IMR-90 (cell line): ENCODE measurements at regions not wholly inside any gene's neighbourhood (a gene's known extent, or its start where the extent isn't known, plus 50 kb on each side); places are given as distances from the start of the nearest gene placed in this dataset.

ENCODE experiments used
- BHLHE40 ChIP-seq: fragments of 150-350 bp; IDR thresholded peaks from 2 replicates; pipeline ENCODE4 v1.6.1; 2016; ENCODE audit warnings: mild to moderate bottlenecking, low read depth, low read length
- CEBPB ChIP-seq: IDR thresholded peaks from 2 replicates; pipeline ENCODE4 v1.6.1; 2012; ENCODE audit warnings: low read depth, low read length, improper control_type of control experiment
- FOS ChIP-seq: fragments of 150-350 bp; IDR thresholded peaks from 2 replicates; pipeline ENCODE4 v1.6.1; 2016; ENCODE audit warnings: low read depth, low read length
- MAZ ChIP-seq: IDR thresholded peaks from 2 replicates; pipeline ENCODE4 v1.6.1; 2012; ENCODE audit warnings: low read depth, mild to moderate bottlenecking, low read length, improper control_type of control experiment, moderate library complexity, borderline replicate concordance
- MXI1 ChIP-seq: IDR thresholded peaks from 2 replicates; pipeline ENCODE4 v1.6.1; 2012; ENCODE audit warnings: low read depth, mild to moderate bottlenecking, low read length, moderate library complexity, borderline replicate concordance
- POLR2A ChIP-seq: IDR thresholded peaks from 2 replicates; pipeline ENCODE4 v1.6.1; 2012; ENCODE audit warnings: mild to moderate bottlenecking, low read depth, low read length
- RAD21 ChIP-seq: IDR thresholded peaks from 2 replicates; pipeline ENCODE4 v1.6.1; 2012; ENCODE audit warnings: low read length, improper control_type of control experiment
- RCOR1 ChIP-seq: IDR thresholded peaks from 2 replicates; pipeline ENCODE4 v1.6.1; 2012; ENCODE audit warnings: mild to moderate bottlenecking, low read length, improper control_type of control experiment; ENCODE audit not compliant: insufficient replicate concordance
- RFX5 ChIP-seq: IDR thresholded peaks from 2 replicates; pipeline ENCODE4 v1.8.0; 2012; ENCODE audit warnings: low read depth, mild to moderate bottlenecking, low read length, moderate library complexity
- SMC3 ChIP-seq: fragments of 150-350 bp; IDR thresholded peaks from 2 replicates; pipeline ENCODE4 v1.6.1; 2016; ENCODE audit warnings: low read depth, mild to moderate bottlenecking, antibody characterized with exemption, low read length, moderate library complexity
- TF ChIP-seq, protein P1 (sequence below): conservative IDR thresholded peaks from 2 replicates; pipeline ENCODE4 v1.5.1; 2012; ENCODE audit warnings: mild to moderate bottlenecking, low read depth, low read length, improper control_type of control experiment
- TF ChIP-seq, protein P2 (sequence below): fragments of 150-350 bp; IDR thresholded peaks from 2 replicates; pipeline ENCODE4 v1.6.1; 2016; ENCODE audit warnings: low read depth, mild to moderate bottlenecking, low read length, moderate library complexity, borderline replicate concordance
- TF ChIP-seq, protein P3 (sequence below): fragments of 150-350 bp; IDR thresholded peaks from 2 replicates; pipeline ENCODE4 v1.6.1; 2017; ENCODE audit warnings: mild to moderate bottlenecking, antibody characterized with exemption, low read length, low read depth

DNA sequence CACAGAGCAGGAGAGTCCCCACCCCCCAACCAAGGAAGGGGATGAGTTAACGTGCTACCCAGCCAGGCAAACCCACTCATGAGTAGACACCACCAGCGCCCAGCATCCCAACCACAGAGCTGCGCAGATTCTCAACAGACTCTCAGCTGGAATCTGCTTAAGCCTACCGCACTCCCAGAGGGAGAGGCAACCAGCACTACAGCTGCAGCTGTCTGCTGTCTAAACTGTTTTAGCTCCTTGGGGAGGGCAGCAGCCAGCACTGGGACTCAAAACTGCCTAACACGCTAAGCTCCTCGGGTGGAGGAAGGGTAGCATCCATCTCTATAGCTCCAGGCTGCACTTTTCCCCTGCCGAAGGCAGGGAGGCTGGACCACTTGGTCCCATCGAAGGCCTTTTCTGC lies 539.8 kb downstream of the EPHA7 start:
- TF ChIP-seq POLR2A (no peak), RAD21 (no peak), MAZ (no peak), RFX5 (no peak), SMC3 (no peak), FOS (no peak), MXI1 (no peak), CEBPB (no peak), BHLHE40 (no peak), RCOR1 (no peak)
- TF ChIP-seq, protein P1, sequence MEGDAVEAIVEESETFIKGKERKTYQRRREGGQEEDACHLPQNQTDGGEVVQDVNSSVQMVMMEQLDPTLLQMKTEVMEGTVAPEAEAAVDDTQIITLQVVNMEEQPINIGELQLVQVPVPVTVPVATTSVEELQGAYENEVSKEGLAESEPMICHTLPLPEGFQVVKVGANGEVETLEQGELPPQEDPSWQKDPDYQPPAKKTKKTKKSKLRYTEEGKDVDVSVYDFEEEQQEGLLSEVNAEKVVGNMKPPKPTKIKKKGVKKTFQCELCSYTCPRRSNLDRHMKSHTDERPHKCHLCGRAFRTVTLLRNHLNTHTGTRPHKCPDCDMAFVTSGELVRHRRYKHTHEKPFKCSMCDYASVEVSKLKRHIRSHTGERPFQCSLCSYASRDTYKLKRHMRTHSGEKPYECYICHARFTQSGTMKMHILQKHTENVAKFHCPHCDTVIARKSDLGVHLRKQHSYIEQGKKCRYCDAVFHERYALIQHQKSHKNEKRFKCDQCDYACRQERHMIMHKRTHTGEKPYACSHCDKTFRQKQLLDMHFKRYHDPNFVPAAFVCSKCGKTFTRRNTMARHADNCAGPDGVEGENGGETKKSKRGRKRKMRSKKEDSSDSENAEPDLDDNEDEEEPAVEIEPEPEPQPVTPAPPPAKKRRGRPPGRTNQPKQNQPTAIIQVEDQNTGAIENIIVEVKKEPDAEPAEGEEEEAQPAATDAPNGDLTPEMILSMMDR = no peak
- TF ChIP-seq, protein P2, sequence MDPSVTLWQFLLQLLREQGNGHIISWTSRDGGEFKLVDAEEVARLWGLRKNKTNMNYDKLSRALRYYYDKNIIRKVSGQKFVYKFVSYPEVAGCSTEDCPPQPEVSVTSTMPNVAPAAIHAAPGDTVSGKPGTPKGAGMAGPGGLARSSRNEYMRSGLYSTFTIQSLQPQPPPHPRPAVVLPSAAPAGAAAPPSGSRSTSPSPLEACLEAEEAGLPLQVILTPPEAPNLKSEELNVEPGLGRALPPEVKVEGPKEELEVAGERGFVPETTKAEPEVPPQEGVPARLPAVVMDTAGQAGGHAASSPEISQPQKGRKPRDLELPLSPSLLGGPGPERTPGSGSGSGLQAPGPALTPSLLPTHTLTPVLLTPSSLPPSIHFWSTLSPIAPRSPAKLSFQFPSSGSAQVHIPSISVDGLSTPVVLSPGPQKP = no peak
- TF ChIP-seq, protein P3, sequence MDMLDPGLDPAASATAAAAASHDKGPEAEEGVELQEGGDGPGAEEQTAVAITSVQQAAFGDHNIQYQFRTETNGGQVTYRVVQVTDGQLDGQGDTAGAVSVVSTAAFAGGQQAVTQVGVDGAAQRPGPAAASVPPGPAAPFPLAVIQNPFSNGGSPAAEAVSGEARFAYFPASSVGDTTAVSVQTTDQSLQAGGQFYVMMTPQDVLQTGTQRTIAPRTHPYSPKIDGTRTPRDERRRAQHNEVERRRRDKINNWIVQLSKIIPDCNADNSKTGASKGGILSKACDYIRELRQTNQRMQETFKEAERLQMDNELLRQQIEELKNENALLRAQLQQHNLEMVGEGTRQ = no peak
